ENCODE measurements at regions not wholly inside any gene's neighbourhood (a gene's known extent, or its start where the extent isn't known, plus 50 kb on each side); places are given as distances from the start of the nearest gene placed in this dataset.
"Not testable (repeated sequence)": the region's sequence is repeated elsewhere in the genome, so short reads cannot be mapped to it uniquely, and the experiment has no call there.

DNA sequence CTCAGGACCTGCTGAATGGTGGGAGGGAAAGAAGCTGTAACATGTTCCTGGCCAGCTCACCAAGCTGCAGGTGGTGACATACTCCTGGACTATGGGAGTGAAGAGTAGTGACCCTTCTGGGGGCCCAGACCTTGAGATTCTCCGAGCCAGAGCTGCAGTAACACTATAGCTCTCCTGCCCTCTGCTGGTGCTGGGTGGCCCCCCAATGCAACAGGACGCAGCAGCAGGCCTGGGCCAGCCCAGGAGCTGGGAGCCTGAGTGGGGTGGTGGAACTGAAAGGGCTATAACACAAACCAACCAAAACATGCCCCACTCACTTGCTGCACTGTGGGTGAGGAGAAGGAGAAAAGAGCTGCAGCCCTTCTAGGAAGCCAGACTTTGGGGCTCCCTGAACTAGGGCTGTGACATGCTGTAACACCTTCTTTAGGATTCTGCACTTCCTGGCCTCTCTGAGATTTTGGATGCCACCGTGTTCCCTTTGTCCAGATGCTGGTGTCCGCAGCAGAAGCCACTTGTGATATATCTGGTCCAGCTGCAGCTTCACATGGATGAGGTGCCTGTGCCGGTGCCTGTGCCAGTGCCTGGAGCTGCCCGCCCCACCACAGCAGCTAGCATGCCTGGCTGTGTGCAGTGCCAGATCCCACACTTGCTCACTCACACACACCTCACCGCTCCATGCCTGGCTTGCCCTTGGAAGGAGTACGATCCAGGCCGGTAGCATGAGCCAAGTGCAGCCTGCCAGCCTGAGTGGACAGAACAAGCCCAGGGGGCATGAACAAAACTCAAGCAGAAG is 636.8 kb upstream of the KCNMB2 start:
- no peak for DNase-seq (ENCODE audit: low read depth)
- TF ChIP-seq, protein P1, sequence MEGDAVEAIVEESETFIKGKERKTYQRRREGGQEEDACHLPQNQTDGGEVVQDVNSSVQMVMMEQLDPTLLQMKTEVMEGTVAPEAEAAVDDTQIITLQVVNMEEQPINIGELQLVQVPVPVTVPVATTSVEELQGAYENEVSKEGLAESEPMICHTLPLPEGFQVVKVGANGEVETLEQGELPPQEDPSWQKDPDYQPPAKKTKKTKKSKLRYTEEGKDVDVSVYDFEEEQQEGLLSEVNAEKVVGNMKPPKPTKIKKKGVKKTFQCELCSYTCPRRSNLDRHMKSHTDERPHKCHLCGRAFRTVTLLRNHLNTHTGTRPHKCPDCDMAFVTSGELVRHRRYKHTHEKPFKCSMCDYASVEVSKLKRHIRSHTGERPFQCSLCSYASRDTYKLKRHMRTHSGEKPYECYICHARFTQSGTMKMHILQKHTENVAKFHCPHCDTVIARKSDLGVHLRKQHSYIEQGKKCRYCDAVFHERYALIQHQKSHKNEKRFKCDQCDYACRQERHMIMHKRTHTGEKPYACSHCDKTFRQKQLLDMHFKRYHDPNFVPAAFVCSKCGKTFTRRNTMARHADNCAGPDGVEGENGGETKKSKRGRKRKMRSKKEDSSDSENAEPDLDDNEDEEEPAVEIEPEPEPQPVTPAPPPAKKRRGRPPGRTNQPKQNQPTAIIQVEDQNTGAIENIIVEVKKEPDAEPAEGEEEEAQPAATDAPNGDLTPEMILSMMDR (IDR thresholded peaks at IDR 0.05; ENCODE audit: low read length, missing control alignments) = no peak
- no peak overlapping the region for H3K4me3 ChIP-seq (replicated peaks; ENCODE audit: low read depth, low read length)

DNA sequence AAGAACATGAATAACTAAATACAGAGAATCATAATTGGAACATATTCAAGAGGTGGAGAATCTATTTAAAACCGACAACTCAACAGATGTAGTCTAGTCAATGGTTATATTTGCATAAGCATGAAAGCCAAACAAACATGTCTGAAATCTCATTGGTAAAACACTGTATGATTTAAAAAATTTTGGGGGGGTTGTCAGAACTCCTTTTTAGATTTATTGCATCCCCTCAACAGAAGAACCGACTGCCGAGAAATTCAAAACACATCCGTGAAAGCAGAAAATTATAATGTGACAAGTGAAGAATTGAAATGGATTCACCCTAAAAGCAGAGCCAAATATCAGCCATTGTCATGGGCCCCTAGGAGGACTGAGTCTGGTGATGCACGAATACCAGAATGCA is 633.4 kb upstream of the KCNMB2 start:
- no peak overlapping the region for H3K4me3 ChIP-seq (replicated peaks; ENCODE audit: low read depth, low read length)
- DNase-seq (ENCODE audit: low read depth) = no peak
- TF ChIP-seq, protein P1 (IDR thresholded peaks at IDR 0.05; ENCODE audit: low read length, missing control alignments) = no peak

DNA sequence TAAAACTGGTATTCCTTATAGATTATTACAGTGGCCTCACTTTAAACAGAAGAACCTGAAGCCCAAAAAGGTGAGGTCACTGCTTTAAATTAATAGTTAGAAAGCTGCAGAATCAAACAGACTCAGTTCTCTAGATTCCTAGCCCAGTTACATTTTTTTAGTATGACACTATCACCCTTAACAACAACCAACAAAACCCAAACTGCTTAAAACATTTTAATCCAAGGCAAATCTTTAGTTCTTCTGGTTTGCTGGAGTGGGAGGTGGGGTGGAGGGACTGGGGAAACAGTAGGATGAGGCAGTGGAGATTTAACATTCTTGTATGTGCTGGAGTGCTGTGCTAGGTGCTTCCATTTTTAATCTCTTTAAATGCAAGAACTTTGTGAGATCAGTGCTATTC is 631.6 kb upstream of the KCNMB2 start:
- peak; percentile 26 for DNase-seq (ENCODE audit: low read depth)
- H3K4me3 ChIP-seq (replicated peaks; ENCODE audit: low read depth, low read length) = no peak overlapping the region
- TF ChIP-seq, protein P1 (IDR thresholded peaks at IDR 0.05; ENCODE audit: low read length, missing control alignments) = no peak

DNA sequence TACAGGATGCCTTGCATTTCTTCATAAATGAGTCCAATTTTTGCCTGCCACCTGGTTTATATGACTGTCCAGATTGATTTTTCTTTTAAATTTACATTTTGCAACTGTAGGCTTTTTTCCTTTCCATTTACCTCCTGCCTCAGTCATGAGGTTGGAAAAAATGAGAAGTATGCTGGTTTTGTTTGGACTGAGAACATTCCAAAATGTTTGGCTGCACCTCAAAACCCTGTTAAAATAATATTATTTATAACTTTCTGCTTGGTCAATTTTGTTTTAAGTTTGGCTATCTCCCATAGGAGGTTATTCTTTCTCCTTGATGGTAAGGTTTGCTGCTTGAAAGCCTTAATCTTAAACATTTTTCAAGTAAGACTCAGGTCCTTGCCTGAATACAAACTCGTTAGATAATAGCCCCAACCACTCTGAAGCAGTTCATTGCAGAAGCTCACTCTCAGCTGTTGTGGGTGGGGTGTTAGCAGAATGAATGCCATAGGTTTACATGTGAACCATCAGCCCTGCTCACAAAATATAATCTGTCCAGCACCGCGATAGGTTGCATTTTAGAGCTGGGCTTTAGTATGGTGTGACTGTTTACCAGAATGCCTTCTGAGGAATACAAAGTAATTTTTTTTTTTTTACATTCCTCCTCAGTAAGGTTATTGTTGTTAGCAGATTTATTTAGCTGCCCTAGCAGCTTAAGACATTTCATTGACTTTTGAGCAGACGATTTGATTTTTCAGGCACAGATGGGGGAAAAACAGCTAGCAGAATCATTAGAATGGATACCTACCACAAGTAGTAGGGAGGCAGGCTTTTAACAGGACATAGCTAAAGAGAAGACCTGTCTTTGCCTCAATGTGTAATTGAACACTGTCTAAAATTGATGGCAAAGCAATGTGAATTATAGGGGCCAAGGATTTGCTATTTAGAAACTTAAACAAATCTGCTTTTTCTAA is 630.8 kb upstream of the KCNMB2 start:
- peak; percentile 83 for DNase-seq (ENCODE audit: low read depth)
- TF ChIP-seq, protein P1 (IDR thresholded peaks at IDR 0.05; ENCODE audit: low read length, missing control alignments) = no peak
- no peak overlapping the region for H3K4me3 ChIP-seq (replicated peaks; ENCODE audit: low read depth, low read length)

DNA sequence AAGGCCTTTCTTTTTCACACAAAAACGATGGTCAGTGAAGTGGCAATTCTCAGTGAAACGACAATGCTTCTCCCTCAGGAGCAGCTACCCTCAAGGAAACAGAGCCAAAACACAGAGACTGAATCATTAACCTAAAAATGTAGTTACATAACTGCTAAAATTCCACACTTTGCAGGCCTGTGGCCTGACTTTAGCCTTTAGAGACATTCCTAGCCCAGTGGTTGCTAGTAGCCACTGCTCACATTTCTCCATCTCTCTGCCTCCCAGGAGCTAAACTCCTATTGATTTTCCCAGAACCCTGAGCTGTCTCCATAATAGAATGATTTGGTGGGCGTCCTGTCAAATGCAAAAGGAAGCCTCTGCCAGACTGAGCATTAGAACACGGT is 630.1 kb upstream of the KCNMB2 start:
- H3K4me3 ChIP-seq (replicated peaks; ENCODE audit: low read depth, low read length) = no peak overlapping the region
- TF ChIP-seq, protein P1 (IDR thresholded peaks at IDR 0.05; ENCODE audit: low read length, missing control alignments) = peak; percentile 28
- DNase-seq (ENCODE audit: low read depth) = peak; percentile 84

DNA sequence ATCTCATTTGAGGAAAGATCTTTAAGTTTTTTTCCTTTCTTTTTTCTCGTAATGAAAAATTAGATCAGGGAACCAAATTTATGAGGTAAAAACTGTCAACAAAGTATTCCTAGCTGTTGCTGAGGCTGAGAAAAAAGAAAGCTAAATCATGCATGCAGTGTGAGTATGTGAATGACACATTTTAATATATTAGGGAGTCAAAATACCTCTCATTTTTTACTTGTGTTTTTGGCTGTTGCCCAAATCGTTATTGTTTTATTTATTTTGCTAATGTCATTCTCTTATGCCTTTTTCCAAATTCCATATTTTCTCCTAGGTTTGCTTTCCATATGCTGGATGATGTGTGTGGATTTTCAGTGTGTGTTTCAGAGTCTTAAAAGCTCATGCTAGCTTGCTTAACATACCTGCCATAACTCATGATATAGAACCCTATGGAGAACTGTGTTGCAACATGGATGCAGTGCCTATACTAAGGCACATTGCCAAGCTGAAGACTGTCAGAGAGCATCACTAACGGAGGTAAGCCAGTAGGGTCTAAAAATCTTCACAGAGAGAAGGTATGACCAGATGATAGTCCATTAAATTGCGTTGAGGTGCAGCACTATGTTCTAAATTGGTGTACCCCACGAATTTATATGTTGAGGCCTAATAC is 629.5 kb upstream of the KCNMB2 start:
- DNase-seq (ENCODE audit: low read depth) = peak; percentile 9
- no peak overlapping the region for H3K4me3 ChIP-seq (replicated peaks; ENCODE audit: low read depth, low read length)
- TF ChIP-seq, protein P1 (IDR thresholded peaks at IDR 0.05; ENCODE audit: low read length, missing control alignments) = no peak

DNA sequence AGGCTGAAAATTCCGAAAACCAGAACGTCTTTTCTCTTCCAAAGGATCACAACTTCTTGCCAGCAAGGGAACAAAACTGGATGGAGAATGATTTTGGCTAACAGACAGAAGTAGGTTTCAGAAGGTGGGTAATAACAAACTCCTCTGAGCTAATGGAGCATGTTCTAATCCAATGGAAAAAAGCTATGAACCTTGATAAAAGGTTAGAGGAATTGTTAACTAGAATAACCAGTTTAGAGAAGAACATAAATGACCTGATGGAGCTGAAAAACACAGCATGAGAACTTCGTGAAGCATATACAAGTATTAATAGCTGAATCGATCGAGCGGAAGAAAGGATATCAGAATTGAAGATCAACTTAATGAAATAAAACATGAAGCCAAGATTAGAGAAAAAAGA is 626.7 kb upstream of the KCNMB2 start:
- not testable (repeated sequence) for H3K4me3 ChIP-seq (replicated peaks; ENCODE audit: low read depth, low read length); DNase-seq (ENCODE audit: low read depth)

Data from fibroblast of pulmonary artery (primary cell).